HG03378 (cell line): ENCODE measurements at regions not wholly inside any gene's neighbourhood (a gene's known extent, or its start where the extent isn't known, plus 50 kb on each side); places are given as distances from the start of the nearest gene placed in this dataset.
"Not testable (repeated sequence)": the region's sequence is repeated elsewhere in the genome, so short reads cannot be mapped to it uniquely, and the experiment has no call there.

Source experiments
- ATAC-seq: cut with Tn5 transposase; IDR thresholded peaks from one replicate; pipeline ENCODE4 v1.9.1; 2021; ENCODE audit warnings: mild to moderate bottlenecking, moderate library complexity; ENCODE audit not compliant: unreplicated experiment

GRCh38 chr4:187839765-187840164, 155.8 kb upstream of the ZFP42 start:
- no peak for ATAC-seq

GRCh38 chr4:187840814-187841213, 154.8 kb upstream of the ZFP42 start:
- no peak for ATAC-seq

GRCh38 chr4:187849556-187850225, 145.9 kb upstream of the ZFP42 start:
- ATAC-seq: no peak

GRCh38 chr4:187865914-187866313, 129.7 kb upstream of the ZFP42 start:
- no peak for ATAC-seq

- no peak for ATAC-seq
Observed at GRCh38 chr4:187883049-187883448, 112.5 kb upstream of the ZFP42 start.

- ATAC-seq: no peak
Observed at GRCh38 chr4:187883836-187884475, 111.6 kb upstream of the ZFP42 start.

GRCh38 chr4:187887906-187888305, 107.7 kb upstream of the ZFP42 start:
- ATAC-seq: no peak

- no peak for ATAC-seq
Observed at GRCh38 chr4:187889651-187890050, 105.9 kb upstream of the ZFP42 start.

- ATAC-seq: no peak
Observed at GRCh38 chr4:187893418-187893817, 102.2 kb upstream of the ZFP42 start.

- ATAC-seq: no peak
Observed at GRCh38 chr4:187903106-187903505, 92.5 kb upstream of the ZFP42 start.

GRCh38 chr4:187903700-187904099, 91.9 kb upstream of the ZFP42 start:
- no peak for ATAC-seq

- ATAC-seq: no peak
Observed at GRCh38 chr4:187908079-187908561, 87.5 kb upstream of the ZFP42 start.

GRCh38 chr4:187908731-187909130, 86.8 kb upstream of the ZFP42 start:
- ATAC-seq: no peak

GRCh38 chr4:187910741-187911140, 84.8 kb upstream of the ZFP42 start:
- ATAC-seq: no peak

GRCh38 chr4:187915406-187915805, 80.2 kb upstream of the ZFP42 start:
- not testable (repeated sequence) for ATAC-seq

GRCh38 chr4:187919966-187920365, 75.6 kb upstream of the ZFP42 start:
- no peak for ATAC-seq

GRCh38 chr4:187921946-187922623, 73.5 kb upstream of the ZFP42 start:
- ATAC-seq: no peak

GRCh38 chr4:187929024-187929423, 66.5 kb upstream of the ZFP42 start:
- ATAC-seq: no peak

GRCh38 chr4:187934766-187935165, 60.8 kb upstream of the ZFP42 start:
- no peak for ATAC-seq

GRCh38 chr4:187937557-187937956, 58.0 kb upstream of the ZFP42 start:
- ATAC-seq: no peak

GRCh38 chr4:187940299-187940698, 55.3 kb upstream of the ZFP42 start:
- no peak for ATAC-seq

GRCh38 chr4:187942968-187943367, 52.6 kb upstream of the ZFP42 start:
- no peak for ATAC-seq
